ENCODE measurements at regions not wholly inside any gene's neighbourhood (a gene's known extent, or its start where the extent isn't known, plus 50 kb on each side); places are given as distances from the start of the nearest gene placed in this dataset.

GRCh38 chr13:59447031-59447430 is 716.7 kb downstream of the DIAPH3 start:
- TF ChIP-seq BACH2 (CRISPR knock-in tag; IDR thresholded peaks at IDR 0.05; ENCODE audit: borderline replicate concordance) (no peak), ZNF565 (CRISPR knock-in tag; conservative IDR thresholded peaks at IDR 0.05; ENCODE audit: low read depth) (0 out of 2 replicates have a peak, but pooled peaks have one; percentile 71), ESRRG (CRISPR knock-in tag; IDR thresholded peaks at IDR 0.05) (0 out of 2 replicates have a peak, but pooled peaks have one; percentile 70), PPARA (CRISPR knock-in tag; IDR thresholded peaks at IDR 0.05; ENCODE audit: borderline replicate concordance) (peak; percentile 73; the same call in 1 of the 2 replicates), ZNF70 (CRISPR knock-in tag; IDR thresholded peaks at IDR 0.05) (0 out of 2 replicates have a peak, but pooled peaks have one; percentile 25), ZFP3 (CRISPR knock-in tag; IDR thresholded peaks at IDR 0.05) (no peak), PATZ1 (CRISPR knock-in tag; IDR thresholded peaks at IDR 0.05; ENCODE audit: borderline replicate concordance) (peak; percentile 43; the same call in 1 of the 2 replicates), GLIS3 (CRISPR knock-in tag; IDR thresholded peaks at IDR 0.05) (no peak; the same call in 1 of the 2 replicates), ISL1 (CRISPR knock-in tag; IDR thresholded peaks at IDR 0.05) (peak; percentile 99), TCF4 (CRISPR knock-in tag; IDR thresholded peaks at IDR 0.05; ENCODE audit: borderline replicate concordance) (peak; percentile 79)
- TF ChIP-seq, protein P1, sequence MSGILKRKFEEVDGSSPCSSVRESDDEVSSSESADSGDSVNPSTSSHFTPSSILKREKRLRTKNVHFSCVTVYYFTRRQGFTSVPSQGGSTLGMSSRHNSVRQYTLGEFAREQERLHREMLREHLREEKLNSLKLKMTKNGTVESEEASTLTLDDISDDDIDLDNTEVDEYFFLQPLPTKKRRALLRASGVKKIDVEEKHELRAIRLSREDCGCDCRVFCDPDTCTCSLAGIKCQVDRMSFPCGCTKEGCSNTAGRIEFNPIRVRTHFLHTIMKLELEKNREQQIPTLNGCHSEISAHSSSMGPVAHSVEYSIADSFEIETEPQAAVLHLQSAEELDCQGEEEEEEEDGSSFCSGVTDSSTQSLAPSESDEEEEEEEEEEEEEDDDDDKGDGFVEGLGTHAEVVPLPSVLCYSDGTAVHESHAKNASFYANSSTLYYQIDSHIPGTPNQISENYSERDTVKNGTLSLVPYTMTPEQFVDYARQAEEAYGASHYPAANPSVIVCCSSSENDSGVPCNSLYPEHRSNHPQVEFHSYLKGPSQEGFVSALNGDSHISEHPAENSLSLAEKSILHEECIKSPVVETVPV (CRISPR knock-in tag; IDR thresholded peaks at IDR 0.05), result 0 out of 2 replicates have a peak, but pooled peaks have one; percentile 52
- TF ChIP-seq, protein P2, sequence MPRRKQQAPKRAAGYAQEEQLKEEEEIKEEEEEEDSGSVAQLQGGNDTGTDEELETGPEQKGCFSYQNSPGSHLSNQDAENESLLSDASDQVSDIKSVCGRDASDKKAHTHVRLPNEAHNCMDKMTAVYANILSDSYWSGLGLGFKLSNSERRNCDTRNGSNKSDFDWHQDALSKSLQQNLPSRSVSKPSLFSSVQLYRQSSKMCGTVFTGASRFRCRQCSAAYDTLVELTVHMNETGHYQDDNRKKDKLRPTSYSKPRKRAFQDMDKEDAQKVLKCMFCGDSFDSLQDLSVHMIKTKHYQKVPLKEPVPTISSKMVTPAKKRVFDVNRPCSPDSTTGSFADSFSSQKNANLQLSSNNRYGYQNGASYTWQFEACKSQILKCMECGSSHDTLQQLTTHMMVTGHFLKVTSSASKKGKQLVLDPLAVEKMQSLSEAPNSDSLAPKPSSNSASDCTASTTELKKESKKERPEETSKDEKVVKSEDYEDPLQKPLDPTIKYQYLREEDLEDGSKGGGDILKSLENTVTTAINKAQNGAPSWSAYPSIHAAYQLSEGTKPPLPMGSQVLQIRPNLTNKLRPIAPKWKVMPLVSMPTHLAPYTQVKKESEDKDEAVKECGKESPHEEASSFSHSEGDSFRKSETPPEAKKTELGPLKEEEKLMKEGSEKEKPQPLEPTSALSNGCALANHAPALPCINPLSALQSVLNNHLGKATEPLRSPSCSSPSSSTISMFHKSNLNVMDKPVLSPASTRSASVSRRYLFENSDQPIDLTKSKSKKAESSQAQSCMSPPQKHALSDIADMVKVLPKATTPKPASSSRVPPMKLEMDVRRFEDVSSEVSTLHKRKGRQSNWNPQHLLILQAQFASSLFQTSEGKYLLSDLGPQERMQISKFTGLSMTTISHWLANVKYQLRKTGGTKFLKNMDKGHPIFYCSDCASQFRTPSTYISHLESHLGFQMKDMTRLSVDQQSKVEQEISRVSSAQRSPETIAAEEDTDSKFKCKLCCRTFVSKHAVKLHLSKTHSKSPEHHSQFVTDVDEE (CRISPR knock-in tag; IDR thresholded peaks at IDR 0.05), result 0 out of 2 replicates have a peak, but pooled peaks have one; percentile 25
- peak; percentile 29; the same call in 2 of the 3 replicates for ATAC-seq

GRCh38 chr13:59447846-59448620 is 715.7 kb downstream of the DIAPH3 start:
- ATAC-seq, result peak; percentile 74
- TF ChIP-seq ISL1 (CRISPR knock-in tag; IDR thresholded peaks at IDR 0.05) (peak; percentile 61), PATZ1 (CRISPR knock-in tag; IDR thresholded peaks at IDR 0.05; ENCODE audit: borderline replicate concordance) (0 out of 2 replicates have a peak, but pooled peaks have one; percentile 25), CSDC2 (CRISPR knock-in tag; IDR thresholded peaks at IDR 0.05) (no peak)

DNA sequence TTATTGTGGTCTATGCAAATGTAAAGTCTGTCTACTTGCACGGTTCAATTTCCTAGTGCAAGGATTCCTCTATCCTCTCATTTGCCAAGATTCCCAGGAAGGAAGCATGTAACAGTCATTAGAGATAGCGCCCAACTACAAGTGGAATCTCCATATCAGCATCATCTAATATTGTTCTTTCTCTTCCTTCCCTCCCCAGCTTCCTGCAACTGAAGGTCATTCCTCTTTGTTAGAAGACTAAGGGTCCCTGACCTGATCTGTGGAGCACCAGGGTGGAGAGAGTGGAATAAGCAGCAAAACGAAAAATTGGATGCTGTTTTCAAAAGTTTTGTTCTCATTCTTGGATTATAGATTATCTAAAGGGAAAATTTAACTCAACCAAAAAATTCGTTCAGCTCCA is 714.0 kb downstream of the DIAPH3 start:
- TF ChIP-seq TOX (CRISPR knock-in tag; IDR thresholded peaks at IDR 0.05; ENCODE audit: borderline replicate concordance) (no peak), ZC3H10 (CRISPR knock-in tag; IDR thresholded peaks at IDR 0.05) (no peak)

GRCh38 chr13:59450229-59450628 is 713.5 kb downstream of the DIAPH3 start:
- no peak for ATAC-seq
- TF ChIP-seq TCF4 (CRISPR knock-in tag; IDR thresholded peaks at IDR 0.05; ENCODE audit: borderline replicate concordance) (peak; percentile 62; the same call in 1 of the 2 replicates), ISL1 (CRISPR knock-in tag; IDR thresholded peaks at IDR 0.05) (no peak)

More for the DNA sequence above, 714.0 kb downstream of the DIAPH3 start:
- no peak for ATAC-seq

- ATAC-seq, result no peak; the same call in 2 of the 3 replicates
- no peak for TF ChIP-seq ZFP30 (CRISPR knock-in tag; IDR thresholded peaks at IDR 0.05)
- no peak for TF ChIP-seq ZFP3 (CRISPR knock-in tag; IDR thresholded peaks at IDR 0.05)
- no peak for TF ChIP-seq ISL1 (CRISPR knock-in tag; IDR thresholded peaks at IDR 0.05)
These were observed 712.5 kb downstream of the DIAPH3 start for GRCh38 chr13:59451236-59451635.

Data from SK-N-SH treated with all-trans-retinoic acid at 6 μM for 48 hours (cell line).